HAP-1 (cell line): ENCODE measurements at regions not wholly inside any gene's neighbourhood (a gene's known extent, or its start where the extent isn't known, plus 50 kb on each side); places are given as distances from the start of the nearest gene placed in this dataset.
"Not testable (repeated sequence)": the region's sequence is repeated elsewhere in the genome, so short reads cannot be mapped to it uniquely, and the experiment has no call there.

Experiments
- DNase-seq, 2 experiments: peaks; one replicate each; pipeline ENCODE4 v3.0.0-alpha.2; 2016 to 2020; ENCODE audit warnings: low spot score in 2 of 2
- H3K27me3 ChIP-seq: fragments of 250-450 bp; sonication (Bioruptor Pico); 2 replicates; pipeline ENCODE4 v1.5.1; 2020; ENCODE audit warnings: low read depth, mild to moderate bottlenecking, moderate library complexity
- H3K36me3 ChIP-seq: fragments of 250-450 bp; sonication (Bioruptor Pico); replicated peaks from 2 replicates; pipeline ENCODE4 v1.5.1; 2020; ENCODE audit warnings: mild to moderate bottlenecking
- H3K4me1 ChIP-seq: fragments of 250-450 bp; sonication (Bioruptor Pico); 2 replicates; pipeline ENCODE4 v1.5.1; 2020; ENCODE audit warnings: mild to moderate bottlenecking
- H3K4me3 ChIP-seq: fragments of 250-450 bp; sonication (Bioruptor Pico); 2 replicates; pipeline ENCODE4 v1.5.1; 2020; ENCODE audit warnings: mild to moderate bottlenecking, moderate library complexity
- H3K9me3 ChIP-seq: fragments of 250-450 bp; sonication (Bioruptor Pico); 2 replicates; pipeline ENCODE4 v1.5.1; 2020; ENCODE audit warnings: mild to moderate bottlenecking, moderate library complexity
- in situ Hi-C: fragments of 300-500 bp; cut with MboI; formaldehyde crosslinking; loops from 3 replicates; pipeline ENCODE4 v1.14.3; 2020; ENCODE audit warnings: low sequenced_read_pairs, inconsistent platforms, mixed read lengths

- H3K9me3 ChIP-seq, H3K4me3 ChIP-seq, H3K27me3 ChIP-seq, in situ Hi-C loops, H3K4me1 ChIP-seq, H3K36me3 ChIP-seq: not testable (repeated sequence)
- DNase-seq = peak in 1 of 2 experiments; percentile 36
Observed at GRCh38 chr4:9577869-9578268, 133.7 kb downstream of the DEFB131A start.

- H3K4me1 ChIP-seq, in situ Hi-C loops, H3K4me3 ChIP-seq, H3K27me3 ChIP-seq, H3K9me3 ChIP-seq, H3K36me3 ChIP-seq: not testable (repeated sequence)
- peak; percentile 18 to 66 for DNase-seq
Observed at GRCh38 chr4:9582880-9583279, 138.7 kb downstream of the DEFB131A start.

GRCh38 chr4:9592010-9592409 lies 147.8 kb downstream of the DEFB131A start:
- DNase-seq = no peak
- in situ Hi-C loops = no loop called here
- Histone ChIP-seq H3K9me3 (no peaks in the 10 kb centered on the region), H3K36me3 (no peaks in the 10 kb centered on the region), H3K27me3 (no peaks in the 10 kb centered on the region), H3K4me1 (no peaks in the 10 kb centered on the region), H3K4me3 (no peak overlapping the region)

- Histone ChIP-seq H3K4me3 (no peak overlapping the region), H3K27me3 (no peaks in the 10 kb centered on the region), H3K36me3 (no peaks in the 10 kb centered on the region), H3K4me1 (no peaks in the 10 kb centered on the region), H3K9me3 (no peaks in the 10 kb centered on the region)
- in situ Hi-C loops = no loop called here
- no peak for DNase-seq
Observed at GRCh38 chr4:9594948-9595347, 150.7 kb downstream of the DEFB131A start.

GRCh38 chr4:9595531-9595930 lies 151.3 kb downstream of the DEFB131A start:
- H3K36me3 ChIP-seq, H3K27me3 ChIP-seq, H3K4me1 ChIP-seq, in situ Hi-C loops, H3K4me3 ChIP-seq, DNase-seq, H3K9me3 ChIP-seq: not testable (repeated sequence)

- Histone ChIP-seq H3K9me3 (no peaks in the 10 kb centered on the region), H3K27me3 (no peaks in the 10 kb centered on the region), H3K4me1 (peaks cover 9% of the 10 kb centered on the region), H3K36me3 (no peaks in the 10 kb centered on the region), H3K4me3 (no peak overlapping the region)
- no peak for DNase-seq
- in situ Hi-C loops = no loop called here
Observed at GRCh38 chr4:9599266-9599665, 155.1 kb downstream of the DEFB131A start.

- in situ Hi-C loops = no loop called here
Observed at GRCh38 chr4:9600246-9600645, 156.0 kb downstream of the DEFB131A start.

GRCh38 chr4:9602389-9602914 lies 158.2 kb downstream of the DEFB131A start:
- peak in 1 of 2 experiments; percentile 32 for DNase-seq

More at GRCh38 chr4:9600246-9600645, 156.0 kb downstream of the DEFB131A start:
- DNase-seq = no peak
- H3K36me3 ChIP-seq = no peaks in the 10 kb centered on the region
- H3K9me3 ChIP-seq = no peaks in the 10 kb centered on the region
- no peaks in the 10 kb centered on the region for H3K27me3 ChIP-seq
- peaks cover 9% of the 10 kb centered on the region for H3K4me1 ChIP-seq
- no peak overlapping the region for H3K4me3 ChIP-seq

GRCh38 chr4:9604031-9604892 lies 160.0 kb downstream of the DEFB131A start:
- H3K36me3 ChIP-seq, H3K4me1 ChIP-seq, H3K27me3 ChIP-seq, in situ Hi-C loops, H3K4me3 ChIP-seq, H3K9me3 ChIP-seq: not testable (repeated sequence)
- DNase-seq = peak; percentile 43 to 45

More at GRCh38 chr4:9602389-9602914, 158.2 kb downstream of the DEFB131A start:
- in situ Hi-C loops = no loop called here
- H3K4me1 ChIP-seq = peaks cover 9% of the 10 kb centered on the region
- no peaks in the 10 kb centered on the region for H3K36me3 ChIP-seq
- H3K27me3 ChIP-seq = no peaks in the 10 kb centered on the region
- no peak overlapping the region for H3K4me3 ChIP-seq
- no peaks in the 10 kb centered on the region for H3K9me3 ChIP-seq

GRCh38 chr4:9604893-9605190 lies 160.6 kb downstream of the DEFB131A start:
- DNase-seq, H3K36me3 ChIP-seq, H3K27me3 ChIP-seq, in situ Hi-C loops, H3K4me3 ChIP-seq, H3K4me1 ChIP-seq, H3K9me3 ChIP-seq: not testable (repeated sequence)

GRCh38 chr4:9608300-9608699 lies 164.1 kb downstream of the DEFB131A start:
- Histone ChIP-seq H3K27me3 (no peaks in the 10 kb centered on the region), H3K9me3 (no peaks in the 10 kb centered on the region), H3K36me3 (no peaks in the 10 kb centered on the region), H3K4me3 (no peak overlapping the region), H3K4me1 (peaks cover 4% of the 10 kb centered on the region)
- DNase-seq = no peak
- in situ Hi-C loops = no loop called here

- H3K4me1 ChIP-seq, in situ Hi-C loops, DNase-seq, H3K4me3 ChIP-seq, H3K9me3 ChIP-seq, H3K36me3 ChIP-seq, H3K27me3 ChIP-seq: not testable (repeated sequence)
Observed at GRCh38 chr4:9610321-9610720, 166.1 kb downstream of the DEFB131A start.

GRCh38 chr4:9611101-9611500 lies 166.9 kb downstream of the DEFB131A start:
- Histone ChIP-seq H3K9me3 (no peaks in the 10 kb centered on the region), H3K4me1 (no peaks in the 10 kb centered on the region), H3K36me3 (no peaks in the 10 kb centered on the region), H3K27me3 (no peaks in the 10 kb centered on the region), H3K4me3 (no peak overlapping the region)
- DNase-seq = no peak
- in situ Hi-C loops = no loop called here

GRCh38 chr4:9636411-9636810 lies 145.0 kb upstream of the DRD5 start:
- H3K36me3 ChIP-seq, in situ Hi-C loops, H3K4me3 ChIP-seq, H3K9me3 ChIP-seq, H3K27me3 ChIP-seq, H3K4me1 ChIP-seq, DNase-seq: not testable (repeated sequence)

- H3K4me1 ChIP-seq, H3K27me3 ChIP-seq, H3K4me3 ChIP-seq, H3K36me3 ChIP-seq, H3K9me3 ChIP-seq, in situ Hi-C loops: not testable (repeated sequence)
- DNase-seq = peak in 1 of 2 experiments; percentile 20
Observed at GRCh38 chr4:9659678-9660077, 121.8 kb upstream of the DRD5 start.
